Uterus (tissue), 2 donors: ENCODE measurements at regions not wholly inside any gene's neighbourhood (a gene's known extent, or its start where the extent isn't known, plus 50 kb on each side); places are given as distances from the start of the nearest gene placed in this dataset.

ENCODE experiments used
- CTCF ChIP-seq, 4 experiments: fragments of 200-600 bp in 2 of 4; fragments of 450-650 bp in 2 of 4; sonication (generic) in 2 of 4; IDR thresholded peaks; one replicate each; pipeline ENCODE4 v1.5.1; 2016 to 2019; ENCODE audit warnings: antibody characterized with exemption in 4 of 4, mild to moderate bottlenecking in 2 of 4, moderate library complexity in 1 of 4
- POLR2A ChIP-seq, 2 donors: fragments of 450-650 bp; IDR thresholded peaks; one replicate each; pipeline ENCODE4 v1.6.1; 2016; ENCODE audit warnings: antibody characterized with exemption in 2 of 2, mild to moderate bottlenecking in 1 of 2, moderate library complexity in 1 of 2

GRCh38 chrX:82125103-82125502 is 923.2 kb downstream of the SH3BGRL start:
- TF ChIP-seq POLR2A (IDR thresholded peaks at IDR 0.05) = no peak
- no peak for TF ChIP-seq CTCF (IDR thresholded peaks at IDR 0.05)
